H1 (cell line): ENCODE measurements at regions not wholly inside any gene's neighbourhood (a gene's known extent, or its start where the extent isn't known, plus 50 kb on each side); places are given as distances from the start of the nearest gene placed in this dataset.

Source experiments
- CTCF ChIA-PET: fragments of 300-600 bp; sonication (Branson Sonifier 250); formaldehyde crosslinking; loops from one replicate; lab custom pipeline; 2021; ENCODE audit not compliant: partially characterized antibody; lab: Charles Lee
- POLR2A ChIA-PET: fragments of 300-600 bp; sonication (Branson Sonifier 250); formaldehyde crosslinking; loops from one replicate; lab custom pipeline; 2021; ENCODE audit warnings: inconsistent platforms; ENCODE audit not compliant: partially characterized antibody; lab: Charles Lee
- DNase-seq, 2 experiments: peaks; one replicate each; pipeline versions ENCODE4 v3.0.0 to v3.0.0-alpha.2; 2010 to 2022; ENCODE audit warnings: low spot score in 2 of 2, low read depth in 1 of 2, mixed read lengths in 1 of 2
- FAIRE-seq: peaks from 2 replicates; lab custom pipeline; 2011; peaks lifted over from hg19 to GRCh38; lab: Jason Lieb, UNC
- H2AFZ ChIP-seq: 2 replicates; pipeline ENCODE4 v1.8.1; 2012; ENCODE audit warnings: low read length, inconsistent platforms
- H2AK5ac ChIP-seq: 2 replicates; pipeline ENCODE4 v1.6.1; 2013; ENCODE audit warnings: low read depth, low read length
- H2BK120ac ChIP-seq: replicated peaks from 2 replicates; pipeline ENCODE3; 2013; ENCODE audit warnings: low read depth, low read length, inconsistent platforms
- H2BK12ac ChIP-seq: 2 replicates; pipeline ENCODE4 v1.6.1; 2013; ENCODE audit warnings: low read depth, low read length
- H2BK15ac ChIP-seq: 2 replicates; pipeline ENCODE4 v1.6.1; 2013; ENCODE audit warnings: low read length
- H2BK20ac ChIP-seq: 2 replicates; pipeline ENCODE4 v1.6.1; 2013; ENCODE audit warnings: low read length
- H2BK5ac ChIP-seq: 2 replicates; pipeline ENCODE4 v1.6.1; 2013; ENCODE audit warnings: low read depth, low read length
- H3K14ac ChIP-seq: 2 replicates; pipeline ENCODE4 v1.6.1; 2013; ENCODE audit warnings: inconsistent platforms; ENCODE audit not compliant: insufficient read length
- H3K18ac ChIP-seq: 2 replicates; pipeline ENCODE4 v1.6.1; 2013; ENCODE audit warnings: low read length; ENCODE audit errors: extremely low read depth
- H3K23ac ChIP-seq: 2 replicates; pipeline ENCODE4 v1.6.1; 2013; ENCODE audit warnings: inconsistent platforms; ENCODE audit not compliant: insufficient read length
- H3K23me2 ChIP-seq: 2 replicates; pipeline ENCODE4 v1.6.1; 2013; ENCODE audit warnings: low read depth, low read length
- H3K27ac ChIP-seq: 2 replicates; pipeline ENCODE4 v1.6.1; 2011; ENCODE audit warnings: low read depth, low read length, inconsistent platforms
- H3K27me3 ChIP-seq, 4 experiments: replicated peaks in 1 of 4; 1 replicate in 1 of 4; 2 replicates in 3 of 4; pipeline versions ENCODE4 v1.6.1 to v1.8.1; 2011 to 2013; ENCODE audit warnings: low read length in 3 of 4, mild to moderate bottlenecking in 3 of 4, inconsistent platforms in 2 of 4, mixed read lengths in 2 of 4, moderate library complexity in 1 of 4; ENCODE audit not compliant: control insufficient read depth in 3 of 4, insufficient read depth in 3 of 4; ENCODE audit errors: extremely low read depth in 1 of 4
- H3K36me3 ChIP-seq, 4 experiments: 2 replicates each; pipeline versions ENCODE4 v1.6.1 to v1.8.1; 2011 to 2013; ENCODE audit warnings: mild to moderate bottlenecking in 4 of 4, low read length in 3 of 4, moderate library complexity in 2 of 4, control low read depth in 1 of 4, inconsistent platforms in 1 of 4; ENCODE audit not compliant: insufficient read depth in 4 of 4, control insufficient read depth in 2 of 4
- H3K4ac ChIP-seq: replicated peaks from 2 replicates; pipeline ENCODE3; 2013; ENCODE audit warnings: low read length, low read depth, mixed read lengths, inconsistent platforms; ENCODE audit not compliant: insufficient read length
- H3K4me1 ChIP-seq, 4 experiments: replicated peaks in 1 of 4; 1 replicate in 1 of 4; 2 replicates in 3 of 4; pipeline versions ENCODE4 v1.6.1 to v1.8.1; 2011 to 2013; ENCODE audit warnings: low read length in 3 of 4, inconsistent platforms in 2 of 4, mixed read lengths in 1 of 4; ENCODE audit not compliant: insufficient read depth in 4 of 4, control insufficient read depth in 3 of 4
- H3K4me2 ChIP-seq, 2 experiments: 2 replicates each; pipeline versions ENCODE4 v1.6.1 to v1.8.1; 2011 to 2013; ENCODE audit warnings: low read depth in 2 of 2, low read length in 2 of 2, control low read depth in 1 of 2, inconsistent platforms in 1 of 2, mild to moderate bottlenecking in 1 of 2; ENCODE audit not compliant: insufficient read depth in 1 of 2
- H3K4me3 ChIP-seq, 4 experiments: fragments of 200-600, 300-600 bp in 1 of 4; sonication (generic), shearing (Covaris generic), sonication (Bioruptor Twin) in 1 of 4; 2 replicates each; pipeline versions ENCODE4 v1.5.1 to v1.8.1; 2011 to 2016; ENCODE audit warnings: low read length in 4 of 4, low read depth in 3 of 4, control low read depth in 2 of 4, inconsistent platforms in 2 of 4, mild to moderate bottlenecking in 2 of 4, mixed read lengths in 1 of 4, moderate library complexity in 1 of 4; ENCODE audit not compliant: insufficient read depth in 2 of 4; ENCODE audit errors: extremely low read depth in 1 of 4
- H3K56ac ChIP-seq: replicated peaks from 2 replicates; pipeline ENCODE3; 2013; ENCODE audit warnings: low read depth, mild to moderate bottlenecking, mixed read lengths, low read length, inconsistent platforms; ENCODE audit not compliant: insufficient read length
- H3K79me1 ChIP-seq: 2 replicates; pipeline ENCODE4 v1.6.1; 2013; ENCODE audit warnings: low read depth, low read length, control low read depth
- H3K79me2 ChIP-seq, 2 experiments: 2 replicates each; pipeline versions ENCODE4 v1.6.1 to v1.8.1; 2012 to 2013; ENCODE audit warnings: low read length in 2 of 2, mild to moderate bottlenecking in 2 of 2, inconsistent platforms in 1 of 2; ENCODE audit not compliant: insufficient read depth in 2 of 2, control insufficient read depth in 1 of 2
- H3K9ac ChIP-seq, 4 experiments: replicated peaks in 1 of 4; 1 replicate in 1 of 4; 2 replicates in 3 of 4; pipeline versions ENCODE4 v1.6.1 to v1.8.1; 2011 to 2013; ENCODE audit warnings: low read depth in 3 of 4, low read length in 3 of 4, control low read depth in 2 of 4, mild to moderate bottlenecking in 2 of 4, moderate library complexity in 2 of 4, inconsistent platforms in 1 of 4; ENCODE audit errors: extremely low read depth in 1 of 4
- H3K9me3 ChIP-seq, 2 experiments: 2 replicates each; pipeline versions ENCODE4 v1.6.1 to v1.8.1; 2012 to 2013; ENCODE audit warnings: mild to moderate bottlenecking in 2 of 2, moderate library complexity in 2 of 2, control low read depth in 1 of 2, inconsistent platforms in 1 of 2, low read depth in 1 of 2, low read length in 1 of 2, mixed read lengths in 1 of 2; ENCODE audit not compliant: insufficient read depth in 2 of 2
- H4K20me1 ChIP-seq, 2 experiments: replicated peaks in 1 of 2; 2 replicates each; pipeline versions ENCODE3 to v1.8.1; 2011 to 2013; ENCODE audit warnings: inconsistent platforms in 2 of 2, low read length in 2 of 2, mild to moderate bottlenecking in 1 of 2; ENCODE audit not compliant: insufficient read depth in 2 of 2, control insufficient read depth in 1 of 2
- H4K5ac ChIP-seq: 2 replicates; pipeline ENCODE4 v1.6.1; 2013; ENCODE audit warnings: low read length, low read depth, mixed read lengths, inconsistent platforms; ENCODE audit not compliant: insufficient read length
- H4K8ac ChIP-seq: 2 replicates; pipeline ENCODE4 v1.8.0; 2013; ENCODE audit warnings: mild to moderate bottlenecking, moderate library complexity, low read length, inconsistent platforms; ENCODE audit not compliant: insufficient read depth; ENCODE audit errors: extremely low read depth
- H4K91ac ChIP-seq: replicated peaks from 2 replicates; pipeline ENCODE3; 2013; ENCODE audit warnings: low read length, mixed read lengths, inconsistent platforms; ENCODE audit not compliant: insufficient read length
- ATF2 ChIP-seq: IDR thresholded peaks from 2 replicates; pipeline ENCODE4 v1.6.1; 2012; ENCODE audit warnings: low read length, inconsistent platforms
- ATF3 ChIP-seq: IDR thresholded peaks from 2 replicates; pipeline ENCODE4 v1.6.1; 2011; ENCODE audit warnings: low read depth, mild to moderate bottlenecking, low read length; ENCODE audit not compliant: insufficient read depth
- BCL11A ChIP-seq, 2 experiments: IDR thresholded peaks; one replicate each; pipeline ENCODE4 v1.6.1; 2011; ENCODE audit warnings: low read depth in 2 of 2, low read length in 2 of 2, mild to moderate bottlenecking in 2 of 2
- BRCA1 ChIP-seq: IDR thresholded peaks from 2 replicates; pipeline ENCODE4 v1.6.1; 2012; ENCODE audit warnings: low read depth, low read length, improper control_type of control experiment
- CTBP2 ChIP-seq: IDR thresholded peaks from 2 replicates; pipeline ENCODE4 v1.7.0; 2011; ENCODE audit warnings: borderline replicate concordance, mild to moderate bottlenecking, moderate library complexity, mixed read lengths, low read length; ENCODE audit not compliant: insufficient read depth, insufficient read length
- NRF1 ChIP-seq: IDR thresholded peaks from 2 replicates; pipeline ENCODE4 v1.6.1; 2011; ENCODE audit warnings: mild to moderate bottlenecking, low read depth, low read length, improper control_type of control experiment
- RNF2 ChIP-seq: fragments of 200-900, 300-1000 bp; sonication (generic); IDR thresholded peaks from 2 replicates; pipeline ENCODE4 v1.7.1; 2016; ENCODE audit warnings: borderline replicate concordance, low read depth, mild to moderate bottlenecking, antibody characterized with exemption, low read length; ENCODE audit not compliant: poor library complexity, severe bottlenecking; ENCODE audit errors: missing control alignments
- SIX5 ChIP-seq: IDR thresholded peaks from 2 replicates; pipeline ENCODE4 v1.6.1; 2011; ENCODE audit warnings: mild to moderate bottlenecking, low read depth, low read length
- WGBS, 2 experiments: shearing (Covaris generic) in 1 of 2; methylation state at CpG; one replicate each; pipeline versions ENCODE4 v1.1.6 to v1.1.7; 2013 to 2015; ENCODE audit warnings: low lambda C conversion rate in 2 of 2, mixed read lengths in 2 of 2, inconsistent platforms in 1 of 2, low coverage in 1 of 2, missing lambda C conversion rate in 1 of 2; ENCODE audit not compliant: insufficient replicate concordance in 2 of 2, insufficient coverage in 1 of 2, insufficient read length in 1 of 2; ENCODE audit errors: extremely low coverage in 1 of 2, missing lambda C conversion rate in 1 of 2; 5-methylcytosine and 5-hydroxymethylcytosine counted together

- H3K4me1 ChIP-seq, result no peaks in the 10 kb centered on the region
- H3K23ac ChIP-seq, result no peak overlapping the region
- no peak overlapping the region for H3K4ac ChIP-seq
- no peaks in the 10 kb centered on the region for H3K79me1 ChIP-seq
- FAIRE-seq (no peak), DNase-seq (no peak)
- no peak overlapping the region for H3K56ac ChIP-seq
- H3K27ac ChIP-seq, result no peak overlapping the region
- H3K23me2 ChIP-seq, result no peaks in the 10 kb centered on the region
- H3K4me3 ChIP-seq, result no peak overlapping the region
- peaks cover 0 to 25% of the 10 kb centered on the region in 2 experiments; a peak in 2 of 4 replicates for H3K9me3 ChIP-seq
- no peak overlapping the region for H2BK12ac ChIP-seq
- no peak overlapping the region for H4K8ac ChIP-seq
- no peak overlapping the region for H3K4me2 ChIP-seq
- no peak overlapping the region for H2BK5ac ChIP-seq
- H3K14ac ChIP-seq, result no peak overlapping the region
- no peak overlapping the region for H2BK20ac ChIP-seq
- H3K18ac ChIP-seq, result no peak overlapping the region
- no peak overlapping the region for H4K91ac ChIP-seq
- H2BK15ac ChIP-seq, result no peak overlapping the region
- no peaks in the 10 kb centered on the region for H3K79me2 ChIP-seq
- no peak overlapping the region for H4K5ac ChIP-seq
- no peak overlapping the region for H3K9ac ChIP-seq
- POLR2A ChIA-PET, result no interaction called here
- no peaks in the 10 kb centered on the region for H4K20me1 ChIP-seq
- CTCF ChIA-PET, result no interaction called here
- H3K27me3 ChIP-seq, result no peaks in the 10 kb centered on the region
- no peaks in the 10 kb centered on the region for H3K36me3 ChIP-seq
- H2AK5ac ChIP-seq, result no peak overlapping the region
- no peak overlapping the region for H2BK120ac ChIP-seq
- no peak overlapping the region for H2AFZ ChIP-seq
- 93% methylated on average over 13 of the region's 13 CpGs; no CpG with 5 or more reads in 1 of the 2 experiments for WGBS, 2 experiments
- TF ChIP-seq ATF3 (no peak), ATF2 (no peak), NRF1 (no peak), SIX5 (no peak), RNF2 (no peak), CTBP2 (no peak), BRCA1 (no peak), BCL11A (IDR thresholded peaks at IDR 0.05; ENCODE audit: low read depth in 2 of 2, low read length in 2 of 2) (no peak)
Measured at GRCh38 chr15:24269923-24270322, 405.7 kb upstream of the NPAP1 start.
